Uterus (tissue), 2 donors: ENCODE measurements at regions not wholly inside any gene's neighbourhood (a gene's known extent, or its start where the extent isn't known, plus 50 kb on each side); places are given as distances from the start of the nearest gene placed in this dataset.

ENCODE experiments used
- POLR2A ChIP-seq, 2 donors: fragments of 450-650 bp; IDR thresholded peaks; one replicate each; pipeline ENCODE4 v1.6.1; 2016; ENCODE audit warnings: antibody characterized with exemption in 2 of 2, mild to moderate bottlenecking in 1 of 2, moderate library complexity in 1 of 2
- TF ChIP-seq, protein P1 (sequence below), 4 experiments: fragments of 200-600 bp in 2 of 4; fragments of 450-650 bp in 2 of 4; sonication (generic) in 2 of 4; IDR thresholded peaks; one replicate each; pipeline ENCODE4 v1.5.1; 2016 to 2019; ENCODE audit warnings: antibody characterized with exemption in 4 of 4, mild to moderate bottlenecking in 2 of 4, moderate library complexity in 1 of 4

DNA sequence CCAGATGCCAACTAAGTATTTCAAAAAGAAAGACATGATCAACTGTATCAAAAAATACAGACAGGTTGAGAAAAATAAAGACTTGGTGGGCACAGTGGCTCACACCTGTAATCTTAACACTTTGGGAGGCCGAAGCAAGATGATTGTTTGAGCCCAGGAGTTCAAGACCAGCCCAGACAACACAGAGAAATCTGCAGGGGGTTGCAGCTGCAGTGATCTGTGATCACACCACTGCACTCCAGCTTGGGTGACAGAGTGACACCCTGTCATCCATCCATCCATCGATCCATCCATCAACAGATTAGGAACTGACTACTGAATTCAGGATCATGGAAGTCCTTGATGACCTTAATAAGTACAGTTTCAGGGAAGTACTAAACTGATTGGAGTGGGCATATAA lies 65.0 kb upstream of the RPS13 start:
- TF ChIP-seq, protein P1, sequence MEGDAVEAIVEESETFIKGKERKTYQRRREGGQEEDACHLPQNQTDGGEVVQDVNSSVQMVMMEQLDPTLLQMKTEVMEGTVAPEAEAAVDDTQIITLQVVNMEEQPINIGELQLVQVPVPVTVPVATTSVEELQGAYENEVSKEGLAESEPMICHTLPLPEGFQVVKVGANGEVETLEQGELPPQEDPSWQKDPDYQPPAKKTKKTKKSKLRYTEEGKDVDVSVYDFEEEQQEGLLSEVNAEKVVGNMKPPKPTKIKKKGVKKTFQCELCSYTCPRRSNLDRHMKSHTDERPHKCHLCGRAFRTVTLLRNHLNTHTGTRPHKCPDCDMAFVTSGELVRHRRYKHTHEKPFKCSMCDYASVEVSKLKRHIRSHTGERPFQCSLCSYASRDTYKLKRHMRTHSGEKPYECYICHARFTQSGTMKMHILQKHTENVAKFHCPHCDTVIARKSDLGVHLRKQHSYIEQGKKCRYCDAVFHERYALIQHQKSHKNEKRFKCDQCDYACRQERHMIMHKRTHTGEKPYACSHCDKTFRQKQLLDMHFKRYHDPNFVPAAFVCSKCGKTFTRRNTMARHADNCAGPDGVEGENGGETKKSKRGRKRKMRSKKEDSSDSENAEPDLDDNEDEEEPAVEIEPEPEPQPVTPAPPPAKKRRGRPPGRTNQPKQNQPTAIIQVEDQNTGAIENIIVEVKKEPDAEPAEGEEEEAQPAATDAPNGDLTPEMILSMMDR (IDR thresholded peaks at IDR 0.05) = no peak
- no peak for TF ChIP-seq POLR2A (IDR thresholded peaks at IDR 0.05)
